Endometrium (tissue), 2 donors: ENCODE measurements at regions not wholly inside any gene's neighbourhood (a gene's known extent, or its start where the extent isn't known, plus 50 kb on each side); places are given as distances from the start of the nearest gene placed in this dataset.
"Not testable (repeated sequence)": the region's sequence is repeated elsewhere in the genome, so short reads cannot be mapped to it uniquely, and the experiment has no call there.

Experiments
- FAIRE-seq: peaks from 2 replicates; lab custom pipeline; 2012; peaks lifted over from hg19 to GRCh38; lab: Jason Lieb, UNC
- donor health status: control.
- donor health status: control.

DNA sequence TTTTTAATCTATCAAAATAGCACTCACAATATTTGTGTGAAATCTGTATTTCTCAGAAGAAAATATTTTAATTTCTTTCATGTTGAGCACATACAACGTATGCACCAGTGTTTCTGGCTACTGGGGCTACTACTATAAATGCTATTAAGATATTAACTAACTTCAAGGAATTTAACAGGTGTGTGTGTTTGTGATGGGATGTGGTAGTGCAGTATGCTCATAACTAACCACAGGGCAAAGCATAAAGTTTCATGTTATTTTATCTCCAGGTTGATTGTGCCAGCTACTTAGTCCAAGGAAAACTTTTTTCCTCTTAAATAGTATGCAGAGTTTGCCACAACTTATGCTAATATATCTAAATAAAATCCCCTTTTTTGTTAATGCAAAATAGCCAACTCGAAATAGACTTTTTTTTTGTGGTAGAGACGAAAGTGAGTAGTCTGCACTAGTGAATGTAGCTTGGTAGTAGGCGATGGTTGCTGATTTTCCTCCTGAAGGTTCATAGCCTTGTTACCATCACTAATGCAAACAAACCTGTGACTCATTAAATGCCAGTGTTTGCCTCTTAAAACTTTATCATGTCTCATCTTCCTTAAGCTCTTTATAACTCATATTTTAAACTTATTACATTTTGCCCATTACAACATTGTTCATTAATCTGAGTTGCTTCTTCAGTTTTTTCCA, 565.5 kb upstream of the ANO3 start:
- FAIRE-seq = no peak

DNA sequence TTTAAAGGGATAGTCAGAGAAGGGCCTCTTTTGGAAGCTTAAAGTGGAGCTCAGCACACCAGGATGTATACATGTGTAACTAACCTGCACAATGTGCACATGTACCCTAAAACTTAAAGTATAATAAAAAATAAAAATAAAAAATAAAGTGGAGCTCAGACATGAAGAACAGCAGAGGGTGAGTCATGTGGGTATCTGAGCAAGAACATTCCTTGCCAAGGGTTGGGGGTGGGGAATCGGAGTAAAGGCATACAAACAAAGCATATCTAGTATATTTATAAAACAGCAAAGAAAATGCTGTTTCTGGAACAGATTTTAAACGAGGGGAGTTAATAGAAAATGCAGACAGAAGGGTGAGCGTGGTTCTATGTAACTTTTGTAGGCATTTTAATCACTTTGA, 562.6 kb upstream of the ANO3 start:
- FAIRE-seq = no peak

DNA sequence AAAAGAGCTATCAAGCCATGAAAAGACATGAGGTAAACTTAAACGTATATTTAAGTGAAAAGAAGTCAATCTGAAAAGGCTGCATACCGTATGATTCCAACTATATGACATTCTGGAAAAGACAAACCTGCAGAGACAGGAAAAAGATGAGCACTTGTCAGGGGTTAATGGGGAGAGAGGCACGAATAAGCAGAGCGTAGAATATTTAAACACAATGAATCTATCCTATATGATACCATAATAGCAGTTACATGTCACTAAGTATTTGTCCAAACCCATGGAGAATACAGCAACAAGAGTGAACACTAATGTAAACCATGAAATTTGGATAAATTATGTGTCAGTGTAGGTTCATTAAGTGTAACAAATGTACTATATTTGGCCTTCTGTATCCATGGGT, 560.3 kb upstream of the ANO3 start:
- FAIRE-seq = no peak

- FAIRE-seq = no peak
Observed at GRCh38 chr11:25775603-25776002, 556.3 kb upstream of the ANO3 start.

DNA sequence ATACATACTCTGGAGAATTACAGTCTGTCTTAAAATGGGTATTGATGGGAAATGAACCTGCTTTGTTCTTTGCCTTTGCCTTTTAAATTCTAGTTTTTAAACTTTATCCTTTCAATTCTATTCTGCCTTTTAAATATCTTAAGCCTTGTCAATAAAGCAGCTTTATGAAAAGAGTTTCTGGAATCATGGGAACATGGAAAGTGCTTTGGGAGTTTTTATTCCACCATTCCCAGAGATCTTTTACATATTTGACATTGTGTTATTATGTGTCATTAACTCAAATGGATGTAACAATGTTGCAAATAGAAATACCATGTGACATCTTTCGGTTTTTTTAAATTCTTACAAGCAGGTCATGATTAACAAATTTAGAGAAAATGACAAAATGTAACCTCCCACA, 555.7 kb upstream of the ANO3 start:
- FAIRE-seq = no peak

DNA sequence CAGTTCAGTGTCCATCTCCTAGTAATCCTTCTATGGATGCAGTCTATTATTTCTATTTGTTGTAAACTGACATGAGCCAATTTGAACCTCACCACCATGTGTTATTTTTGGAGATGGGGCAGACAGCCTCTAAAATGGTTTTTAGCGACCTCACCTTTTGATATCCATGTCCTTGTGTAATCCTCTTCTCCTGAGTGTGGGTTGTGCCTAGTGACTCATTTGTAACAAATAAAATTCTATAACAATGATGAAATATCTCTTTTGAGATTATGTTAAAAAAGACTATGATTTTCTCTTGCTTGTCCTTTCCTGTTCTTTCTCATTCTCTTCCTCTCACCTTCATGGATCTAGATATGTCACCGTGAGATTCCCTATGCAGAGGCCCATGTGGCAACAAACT, 554.6 kb upstream of the ANO3 start:
- no peak for FAIRE-seq

GRCh38 chr11:25779033-25779432, 552.9 kb upstream of the ANO3 start:
- no peak for FAIRE-seq

GRCh38 chr11:25787416-25787815, 544.5 kb upstream of the ANO3 start:
- no peak for FAIRE-seq

GRCh38 chr11:25790396-25790795, 541.5 kb upstream of the ANO3 start:
- FAIRE-seq = no peak

GRCh38 chr11:25793637-25794036, 538.3 kb upstream of the ANO3 start:
- FAIRE-seq = no peak

DNA sequence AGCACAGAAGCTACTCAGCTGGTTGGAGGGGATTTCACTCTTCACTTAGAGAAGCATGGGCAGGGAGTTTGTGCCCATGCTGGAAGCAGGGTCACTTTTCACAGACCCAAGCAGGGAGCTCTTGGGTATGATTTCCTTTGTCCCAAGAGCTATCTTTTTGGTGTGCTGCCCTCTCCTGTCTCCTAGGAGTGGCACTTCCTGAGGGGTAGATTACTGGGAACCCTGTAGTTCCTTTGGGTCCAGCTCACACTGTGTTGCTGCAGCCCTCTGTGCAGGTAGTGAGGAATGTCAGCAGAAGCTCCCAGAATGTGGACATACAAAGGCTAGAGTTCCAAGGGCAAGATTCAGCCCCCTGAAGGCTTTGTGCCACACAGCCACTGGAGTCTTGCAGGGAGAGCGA, 537.1 kb upstream of the ANO3 start:
- FAIRE-seq = no peak

GRCh38 chr11:25816411-25816810, 515.5 kb upstream of the ANO3 start:
- no peak for FAIRE-seq

DNA sequence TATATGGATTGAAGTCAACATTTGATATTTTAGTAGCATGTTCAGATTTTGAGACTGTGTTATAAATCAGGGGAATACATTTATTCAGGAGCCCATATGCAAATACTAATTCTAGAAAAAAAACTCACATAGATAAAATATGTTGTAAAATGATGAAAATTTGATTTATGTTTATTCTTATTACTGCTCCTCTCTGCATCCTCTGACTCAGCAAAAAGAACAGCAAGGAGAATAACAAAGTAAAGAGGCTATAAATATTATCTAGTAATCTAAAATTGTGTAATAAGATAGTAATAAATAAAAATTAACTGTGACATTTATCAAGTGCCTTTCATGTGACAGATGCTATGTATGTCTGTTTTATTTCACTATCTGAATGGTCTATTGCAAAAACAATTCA, 507.2 kb upstream of the ANO3 start:
- no peak for FAIRE-seq

DNA sequence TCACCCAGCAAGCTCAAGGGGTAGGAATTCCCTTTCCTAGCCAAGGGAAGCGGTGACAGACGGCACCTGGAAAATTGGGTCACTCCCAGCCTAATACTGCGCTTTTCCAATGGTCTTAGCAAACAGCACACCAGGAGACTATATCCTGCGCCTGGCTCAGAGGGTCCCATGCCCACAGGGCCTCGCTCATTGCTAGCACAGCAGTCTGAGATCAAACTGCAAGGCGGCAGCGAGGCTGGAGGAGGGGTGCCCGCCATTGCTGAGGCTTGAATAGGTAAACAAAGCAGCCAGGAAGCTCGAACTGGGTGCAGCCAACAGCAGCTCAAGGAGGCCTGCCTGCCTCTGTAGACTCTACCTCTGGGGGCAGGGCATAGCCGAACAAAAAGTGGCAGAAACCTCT, 500.4 kb upstream of the ANO3 start:
- FAIRE-seq = not testable (repeated sequence)

GRCh38 chr11:25838918-25839625, 492.9 kb upstream of the ANO3 start:
- no peak for FAIRE-seq

GRCh38 chr11:25844811-25845210, 487.1 kb upstream of the ANO3 start:
- no peak for FAIRE-seq

GRCh38 chr11:25855916-25856315, 476.0 kb upstream of the ANO3 start:
- no peak for FAIRE-seq

GRCh38 chr11:25859776-25860175, 472.2 kb upstream of the ANO3 start:
- FAIRE-seq = no peak

- no peak for FAIRE-seq
Observed at GRCh38 chr11:25860677-25861450, 471.1 kb upstream of the ANO3 start.

- FAIRE-seq = no peak
Observed at GRCh38 chr11:25862159-25862558, 469.8 kb upstream of the ANO3 start.

GRCh38 chr11:25863986-25864385, 467.9 kb upstream of the ANO3 start:
- FAIRE-seq = no peak

GRCh38 chr11:25876456-25876965, 455.4 kb upstream of the ANO3 start:
- FAIRE-seq = no peak

DNA sequence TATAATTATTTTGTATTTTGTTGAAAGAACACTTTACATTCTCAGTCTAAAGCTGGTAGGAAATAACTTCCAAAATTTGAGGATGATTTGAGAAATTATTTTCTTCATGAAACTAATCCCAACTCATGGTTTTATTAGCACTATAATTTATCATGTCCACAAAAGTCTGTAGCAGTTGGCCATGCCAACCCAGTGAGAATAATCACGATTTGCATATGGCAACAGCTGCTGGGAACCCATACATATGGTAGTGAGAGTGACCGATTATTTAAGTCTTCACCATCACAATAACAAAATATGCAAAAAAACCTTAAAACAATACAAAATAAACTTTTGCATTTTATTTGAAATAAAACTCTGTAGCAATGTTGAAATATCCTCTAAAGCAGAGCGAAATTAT, 445.9 kb upstream of the ANO3 start:
- no peak for FAIRE-seq
